HG03460 (cell line): ENCODE measurements at regions not wholly inside any gene's neighbourhood (a gene's known extent, or its start where the extent isn't known, plus 50 kb on each side); places are given as distances from the start of the nearest gene placed in this dataset.
"Not testable (repeated sequence)": the region's sequence is repeated elsewhere in the genome, so short reads cannot be mapped to it uniquely, and the experiment has no call there.

Experiments
- ATAC-seq: cut with Tn5 transposase; IDR thresholded peaks from one replicate; pipeline ENCODE4 v1.9.1; 2021; ENCODE audit not compliant: unreplicated experiment

GRCh38 chr3:198096015-198096414 lies 136.0 kb downstream of the LMLN start:
- no peak for ATAC-seq

GRCh38 chr3:198097048-198097447 lies 137.0 kb downstream of the LMLN start:
- no peak for ATAC-seq

DNA sequence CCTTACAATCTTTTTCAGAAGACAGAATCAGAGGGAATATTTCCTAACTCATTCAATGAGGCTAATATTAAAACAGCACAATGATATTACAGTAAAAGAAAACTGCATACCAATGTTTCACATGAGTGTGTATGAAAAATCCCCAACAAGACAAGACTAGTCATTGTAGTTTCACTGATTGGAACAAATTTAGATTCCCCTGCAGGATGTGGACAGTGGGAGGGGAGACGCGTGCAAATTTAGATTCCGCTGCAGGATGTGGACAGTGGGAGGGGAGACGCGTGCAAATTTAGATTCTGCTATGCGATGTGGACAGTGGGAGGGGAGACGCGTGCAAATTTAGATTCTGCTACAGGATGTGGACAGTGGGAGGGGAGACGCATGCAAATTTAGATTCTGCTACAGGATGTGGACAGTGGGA lies 138.7 kb downstream of the LMLN start:
- ATAC-seq: not testable (repeated sequence)

GRCh38 chr3:198103070-198103469 lies 143.1 kb downstream of the LMLN start:
- ATAC-seq: not testable (repeated sequence)

GRCh38 chr3:198106265-198106664 lies 146.2 kb downstream of the LMLN start:
- no peak for ATAC-seq

- ATAC-seq: no peak
These were observed 148.1 kb downstream of the LMLN start for GRCh38 chr3:198107840-198108734.

DNA sequence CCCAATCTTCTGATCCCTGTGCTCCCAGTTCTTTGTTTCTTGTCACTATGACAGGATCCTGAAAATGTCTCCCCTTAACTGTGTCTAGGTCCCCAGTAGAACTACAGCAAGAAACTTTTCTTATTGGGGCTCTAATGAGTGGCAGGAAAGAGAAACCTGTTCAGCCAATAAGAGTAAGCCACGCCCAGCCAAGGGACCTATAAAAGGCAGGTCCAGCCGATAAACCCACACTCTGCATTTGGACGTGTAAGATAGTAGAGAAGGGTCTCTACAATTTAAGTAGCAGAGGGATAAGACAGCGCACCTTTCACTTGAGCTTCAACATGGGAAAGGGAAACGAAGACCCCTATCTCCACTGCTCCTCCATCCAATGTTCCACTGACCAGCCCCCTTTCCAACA lies 149.9 kb downstream of the LMLN start:
- no peak for ATAC-seq

GRCh38 chr3:198112031-198112430 lies 152.0 kb downstream of the LMLN start:
- no peak for ATAC-seq

DNA sequence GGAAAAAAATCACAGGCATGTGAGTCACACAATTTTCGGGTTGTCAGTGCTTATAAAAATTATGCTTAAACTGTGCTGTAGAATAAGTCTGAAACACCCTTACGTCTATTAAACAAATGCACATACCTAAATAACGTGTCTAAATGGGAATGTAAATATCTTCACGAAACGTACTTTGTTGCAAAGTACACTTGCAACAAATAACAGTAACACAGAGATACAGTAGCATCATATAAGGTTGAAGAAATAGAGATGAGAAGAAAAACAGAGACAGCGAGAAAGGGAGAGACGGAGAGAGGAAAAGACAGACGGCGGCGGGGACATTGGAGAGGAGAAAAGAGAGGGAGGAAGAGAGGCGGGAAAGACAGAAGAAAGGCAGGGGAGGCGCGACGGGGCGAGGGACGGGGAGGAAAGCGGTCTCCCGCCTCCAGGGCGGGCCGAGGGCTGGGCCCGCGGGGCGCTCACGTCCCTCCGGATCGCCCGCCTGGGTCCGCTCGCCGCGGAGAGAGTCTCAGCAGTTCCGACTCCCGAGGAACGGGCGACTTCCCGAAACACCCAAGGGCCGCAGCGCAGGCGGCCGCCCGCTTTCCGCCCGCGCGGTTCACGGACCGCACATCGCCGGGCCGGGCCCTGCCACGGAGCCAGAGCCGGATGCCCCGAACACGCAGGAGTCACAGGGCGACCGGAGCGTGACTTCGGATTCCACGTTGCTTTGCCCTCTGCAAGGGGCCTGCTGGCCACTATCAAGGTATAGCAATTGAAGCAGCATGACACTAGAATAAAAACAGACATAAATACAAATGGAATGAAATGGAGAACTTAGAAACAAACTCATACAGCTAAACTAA lies 153.4 kb downstream of the LMLN start:
- ATAC-seq: no peak

GRCh38 chr3:198114516-198114915 lies 154.5 kb downstream of the LMLN start:
- ATAC-seq: not testable (repeated sequence)

DNA sequence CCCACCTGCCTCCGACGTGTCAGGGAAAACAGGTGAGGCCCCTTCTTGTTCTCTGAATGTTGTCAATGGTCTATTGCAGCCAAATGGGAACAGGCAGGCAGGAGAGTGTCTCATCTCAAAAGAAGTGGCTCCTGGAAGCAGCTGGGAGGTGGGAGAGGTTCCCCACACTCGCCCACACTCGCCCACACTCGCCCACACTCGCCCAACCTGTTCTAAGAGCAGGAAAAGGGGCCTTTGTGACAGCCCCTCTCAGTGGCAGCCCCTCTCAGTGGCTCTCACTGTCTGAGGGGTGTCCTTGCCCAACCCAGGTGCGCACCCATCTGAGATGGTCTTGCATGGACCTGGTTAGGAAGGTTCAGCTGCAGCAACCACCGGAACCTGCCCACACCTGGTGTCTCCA lies 162.2 kb downstream of the LMLN start:
- ATAC-seq: not testable (repeated sequence)

- ATAC-seq: not testable (repeated sequence)
These were observed 177.2 kb downstream of the LMLN start for GRCh38 chr3:198137038-198137835.

GRCh38 chr3:198138205-198138604 lies 178.2 kb downstream of the LMLN start:
- not testable (repeated sequence) for ATAC-seq

DNA sequence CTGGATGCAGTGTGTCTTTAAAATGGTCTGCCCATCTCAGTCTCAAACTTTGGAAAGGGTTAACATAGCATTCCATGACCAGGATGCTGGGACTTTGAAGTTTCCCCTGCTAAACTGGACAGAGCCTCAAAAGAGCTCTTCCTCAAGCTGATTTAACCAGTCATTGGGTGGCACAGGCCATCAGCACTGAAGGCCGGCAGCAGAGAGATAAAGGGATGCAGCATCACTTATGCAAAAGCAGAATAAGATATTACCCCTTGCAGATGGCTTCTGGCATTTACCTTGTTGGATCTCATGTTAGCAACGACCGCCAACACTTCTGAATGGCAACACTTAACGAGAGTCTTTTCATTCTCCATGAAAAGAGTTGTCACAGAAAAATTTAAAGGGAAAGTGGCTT lies 179.0 kb downstream of the LMLN start:
- ATAC-seq: not testable (repeated sequence)

GRCh38 chr3:198139513-198140167 lies 179.6 kb downstream of the LMLN start:
- ATAC-seq: not testable (repeated sequence)

DNA sequence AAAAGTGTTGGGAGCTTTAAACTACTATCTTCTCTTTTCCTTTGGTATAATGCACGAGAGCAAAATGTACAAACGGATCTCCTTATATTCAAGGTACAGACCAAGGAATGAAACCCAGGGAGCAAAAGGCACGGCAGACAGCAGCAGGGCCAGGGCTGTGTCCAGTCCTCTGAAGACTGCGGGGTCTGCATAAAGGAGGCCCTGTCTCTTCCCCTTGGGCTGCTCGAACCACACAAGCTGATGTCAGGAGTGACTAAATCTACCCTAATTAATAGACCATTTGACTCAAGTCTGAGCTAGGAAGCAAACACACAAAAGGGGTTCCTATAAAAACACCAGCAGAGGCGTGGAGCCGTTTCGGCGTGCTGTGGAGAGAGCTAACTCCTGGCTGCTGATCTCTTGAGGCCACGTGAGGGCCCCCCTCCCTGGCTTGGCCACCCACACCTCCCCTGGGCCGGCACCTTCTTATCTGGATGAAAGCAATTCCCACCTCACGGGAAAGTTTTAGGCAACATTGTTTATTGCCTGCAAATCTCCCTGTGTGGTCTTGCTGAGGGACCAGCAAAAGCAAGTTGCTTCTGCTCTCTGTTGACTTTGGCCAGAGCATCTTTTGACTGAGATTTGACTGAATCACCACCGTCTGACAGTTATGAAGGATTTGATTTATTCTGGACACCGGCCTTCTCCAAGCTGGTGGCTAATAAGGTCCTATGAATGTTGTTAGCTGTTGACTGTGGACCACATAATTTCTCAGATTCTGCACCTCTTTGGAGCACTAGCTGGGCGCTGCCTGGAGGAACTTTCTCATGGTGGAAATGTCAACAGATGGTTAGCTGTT lies 183.5 kb downstream of the LMLN start:
- ATAC-seq: not testable (repeated sequence)

DNA sequence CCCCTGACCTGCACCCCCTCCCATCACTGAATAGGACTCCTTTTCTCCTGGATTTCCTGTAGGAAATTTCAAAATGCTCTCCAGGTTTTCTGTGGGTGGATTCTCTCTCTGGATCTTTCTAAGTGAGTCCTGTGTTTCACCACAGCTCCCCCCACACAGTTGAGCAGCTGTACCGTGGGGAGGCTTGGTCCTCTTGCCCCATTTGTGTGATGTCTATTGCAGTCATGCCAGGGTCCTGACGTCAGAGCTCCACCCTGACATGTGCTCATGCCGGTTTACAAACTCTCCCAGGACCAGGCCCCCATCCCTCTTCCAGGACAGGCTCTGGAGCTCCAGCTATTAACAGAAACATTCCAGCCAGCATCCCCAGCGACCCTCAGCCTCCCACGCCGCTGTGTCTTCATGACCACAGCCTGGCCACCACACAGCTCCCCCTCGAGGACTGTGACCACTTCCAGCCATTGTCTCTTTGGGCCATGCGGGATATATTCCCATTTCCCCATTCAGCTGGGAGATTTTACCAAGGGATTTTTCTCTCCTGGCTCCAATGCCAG lies 185.3 kb downstream of the LMLN start:
- not testable (repeated sequence) for ATAC-seq

GRCh38 chr3:198146070-198146469 lies 186.1 kb downstream of the LMLN start:
- ATAC-seq: not testable (repeated sequence)

- not testable (repeated sequence) for ATAC-seq
These were observed 186.6 kb downstream of the LMLN start for GRCh38 chr3:198146559-198147164.
